ENCODE measurements at regions not wholly inside any gene's neighbourhood (a gene's known extent, or its start where the extent isn't known, plus 50 kb on each side); places are given as distances from the start of the nearest gene placed in this dataset.

GRCh38 chr19:31181535-31181934, 167.7 kb downstream of the TSHZ3 start:
- Histone ChIP-seq H2AFZ (ENCODE audit: low read length) (no peak overlapping the region), H3K27ac (ENCODE audit: low read depth, low read length) (no peak overlapping the region), H3K4me3 (ENCODE audit: insufficient read depth, low read length) (no peak overlapping the region), H3K27me3 (ENCODE audit: insufficient read depth, low read length) (no peaks in the 10 kb centered on the region), H3K9me3 (ENCODE audit: low read depth, low read length) (peaks cover 2% of the 10 kb centered on the region), H3K36me3 (ENCODE audit: insufficient read depth, low read length) (no peaks in the 10 kb centered on the region), H3K4me2 (ENCODE audit: insufficient read depth, low read length) (no peak overlapping the region), H3K4me1 (ENCODE audit: insufficient read depth, low read length) (no peaks in the 10 kb centered on the region), H4K20me1 (ENCODE audit: insufficient read depth, low read length) (no peaks in the 10 kb centered on the region), H3K79me2 (ENCODE audit: insufficient read depth, low read length) (no peaks in the 10 kb centered on the region)
- no peak for TF ChIP-seq CTCF (IDR thresholded peaks at IDR 0.05; ENCODE audit: extremely low read depth, low read depth, low read length)
- no peak for DNase-seq (ENCODE audit: insufficient read length, low spot score, missing footprints)

DNA sequence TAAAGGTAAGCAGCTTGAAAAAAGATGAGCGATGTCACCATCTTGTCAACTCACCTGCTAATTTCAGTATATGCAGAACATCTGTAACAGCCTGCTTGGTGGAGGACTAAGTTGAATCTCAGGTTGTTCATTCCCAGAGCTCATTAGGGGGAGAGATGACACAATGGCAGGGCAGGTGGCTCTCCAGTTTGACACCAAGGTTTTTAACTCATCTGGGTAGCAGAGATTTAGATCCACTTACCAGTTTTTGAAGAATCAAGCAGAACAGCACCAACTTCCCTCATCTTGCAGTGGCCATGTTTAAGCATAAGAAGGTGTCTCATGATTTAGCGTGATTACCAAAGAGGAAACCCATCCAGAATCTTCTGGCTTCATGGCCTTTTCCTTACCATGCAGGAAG, 168.3 kb downstream of the TSHZ3 start:
- no peak for DNase-seq (ENCODE audit: insufficient read length, low spot score, missing footprints)
- Histone ChIP-seq H3K79me2 (ENCODE audit: insufficient read depth, low read length) (no peaks in the 10 kb centered on the region), H3K36me3 (ENCODE audit: insufficient read depth, low read length) (no peaks in the 10 kb centered on the region), H3K9me3 (ENCODE audit: low read depth, low read length) (peaks cover 2% of the 10 kb centered on the region), H3K27me3 (ENCODE audit: insufficient read depth, low read length) (no peaks in the 10 kb centered on the region), H2AFZ (ENCODE audit: low read length) (no peak overlapping the region), H4K20me1 (ENCODE audit: insufficient read depth, low read length) (no peaks in the 10 kb centered on the region), H3K4me3 (ENCODE audit: insufficient read depth, low read length) (no peak overlapping the region), H3K4me2 (ENCODE audit: insufficient read depth, low read length) (no peak overlapping the region), H3K27ac (ENCODE audit: low read depth, low read length) (no peak overlapping the region), H3K4me1 (ENCODE audit: insufficient read depth, low read length) (no peaks in the 10 kb centered on the region)
- TF ChIP-seq CTCF (IDR thresholded peaks at IDR 0.05; ENCODE audit: extremely low read depth, low read depth, low read length), result no peak

DNA sequence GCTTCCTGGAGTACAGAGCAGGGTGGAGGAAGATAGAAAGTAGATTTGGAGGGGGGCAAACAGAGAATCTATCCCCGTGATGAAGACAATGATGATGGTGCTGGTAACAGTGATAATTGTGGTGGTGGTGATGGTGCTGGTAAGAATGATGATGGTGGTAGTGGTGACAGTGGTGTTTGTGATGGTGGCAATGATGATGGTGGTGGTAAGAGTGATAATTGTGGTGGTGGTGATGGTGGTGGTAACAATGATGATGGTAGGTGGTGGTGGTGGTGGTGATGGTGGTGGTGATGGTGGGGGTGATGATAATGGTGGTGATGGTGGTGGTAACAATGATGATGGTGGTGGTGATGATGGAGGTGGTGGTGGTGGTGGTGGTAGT, 169.8 kb downstream of the TSHZ3 start:
- H3K27me3 ChIP-seq (ENCODE audit: insufficient read depth, low read length), result no peaks in the 10 kb centered on the region
- no peak overlapping the region for H3K4me3 ChIP-seq (ENCODE audit: insufficient read depth, low read length)
- peaks cover 2% of the 10 kb centered on the region for H3K9me3 ChIP-seq (ENCODE audit: low read depth, low read length)
- H3K36me3 ChIP-seq (ENCODE audit: insufficient read depth, low read length), result no peaks in the 10 kb centered on the region
- no peak overlapping the region for H3K4me2 ChIP-seq (ENCODE audit: insufficient read depth, low read length)
- no peaks in the 10 kb centered on the region for H3K79me2 ChIP-seq (ENCODE audit: insufficient read depth, low read length)
- H2AFZ ChIP-seq (ENCODE audit: low read length), result no peak overlapping the region
- H3K4me1 ChIP-seq (ENCODE audit: insufficient read depth, low read length), result no peaks in the 10 kb centered on the region
- H4K20me1 ChIP-seq (ENCODE audit: insufficient read depth, low read length), result no peaks in the 10 kb centered on the region
- H3K27ac ChIP-seq (ENCODE audit: low read depth, low read length), result no peak overlapping the region
- TF ChIP-seq CTCF (IDR thresholded peaks at IDR 0.05; ENCODE audit: extremely low read depth, low read depth, low read length), result no peak
- DNase-seq (ENCODE audit: insufficient read length, low spot score, missing footprints), result no peak

- H3K79me2 ChIP-seq (ENCODE audit: insufficient read depth, low read length), result no peaks in the 10 kb centered on the region
- peaks cover 2% of the 10 kb centered on the region for H3K9me3 ChIP-seq (ENCODE audit: low read depth, low read length)
- H3K4me1 ChIP-seq (ENCODE audit: insufficient read depth, low read length), result no peaks in the 10 kb centered on the region
- no peaks in the 10 kb centered on the region for H3K36me3 ChIP-seq (ENCODE audit: insufficient read depth, low read length)
- no peak overlapping the region for H2AFZ ChIP-seq (ENCODE audit: low read length)
- no peak for DNase-seq (ENCODE audit: insufficient read length, low spot score, missing footprints)
- TF ChIP-seq CTCF (IDR thresholded peaks at IDR 0.05; ENCODE audit: extremely low read depth, low read depth, low read length), result no peak
- H4K20me1 ChIP-seq (ENCODE audit: insufficient read depth, low read length), result no peaks in the 10 kb centered on the region
- no peaks in the 10 kb centered on the region for H3K27me3 ChIP-seq (ENCODE audit: insufficient read depth, low read length)
- H3K4me2 ChIP-seq (ENCODE audit: insufficient read depth, low read length), result no peak overlapping the region
- no peak overlapping the region for H3K4me3 ChIP-seq (ENCODE audit: insufficient read depth, low read length)
- no peak overlapping the region for H3K27ac ChIP-seq (ENCODE audit: low read depth, low read length)
These were observed 170.3 kb downstream of the TSHZ3 start for GRCh38 chr19:31178833-31179470.
